OCI-LY1 (cell line): ENCODE measurements at regions not wholly inside any gene's neighbourhood (a gene's known extent, or its start where the extent isn't known, plus 50 kb on each side); places are given as distances from the start of the nearest gene placed in this dataset.

Source experiments
- H2AFZ ChIP-seq: fragments of 200-600 bp; sonication (generic), shearing (Covaris generic); 2 replicates; pipeline ENCODE4 v1.6.0; 2014; ENCODE audit warnings: antibody characterized with exemption, mild to moderate bottlenecking, low read length
- H3F3A ChIP-seq: fragments of 200-600 bp; sonication (generic), shearing (Covaris generic); 2 replicates; pipeline ENCODE4 v1.6.0; 2014; ENCODE audit warnings: mild to moderate bottlenecking, antibody characterized with exemption, low read length, moderate library complexity; ENCODE audit not compliant: insufficient read depth
- H3K27ac ChIP-seq: fragments of 200-600 bp; sonication (generic); 2 replicates; pipeline ENCODE4 v1.5.1; 2014; ENCODE audit warnings: low read length, mixed run types, mild to moderate bottlenecking, low read depth; ENCODE audit not compliant: poor library complexity, severe bottlenecking
- H3K27me3 ChIP-seq: fragments of 200-600 bp; sonication (generic); 2 replicates; pipeline ENCODE4 v1.6.0; 2014; ENCODE audit warnings: antibody characterized with exemption, mild to moderate bottlenecking, low read length, moderate library complexity; ENCODE audit not compliant: insufficient read depth
- H3K36me3 ChIP-seq: fragments of 200-600 bp; sonication (generic); 2 replicates; pipeline ENCODE4 v1.6.1; 2014; ENCODE audit warnings: mild to moderate bottlenecking, antibody characterized with exemption, low read length, moderate library complexity, mixed read lengths; ENCODE audit not compliant: insufficient read depth
- H3K4me1 ChIP-seq: fragments of 200-600 bp; sonication (generic); 2 replicates; pipeline ENCODE4 v1.5.1; 2014; ENCODE audit warnings: mild to moderate bottlenecking, low read length, moderate library complexity; ENCODE audit not compliant: insufficient read depth, severe bottlenecking
- H3K4me2 ChIP-seq: fragments of 200-600 bp; sonication (generic), shearing (Covaris generic); 2 replicates; pipeline ENCODE4 v1.6.1; 2014; ENCODE audit warnings: low read length
- H3K4me3 ChIP-seq: fragments of 200-600 bp; sonication (generic); 2 replicates; pipeline ENCODE4 v1.5.1; 2014; ENCODE audit warnings: low read length, low read depth, mild to moderate bottlenecking, mixed read lengths; ENCODE audit not compliant: poor library complexity, severe bottlenecking
- H3K79me2 ChIP-seq: fragments of 200-600 bp; shearing (Covaris generic); 2 replicates; pipeline ENCODE4 v1.6.1; 2016; ENCODE audit warnings: mixed run types, low read length, mixed read lengths; ENCODE audit not compliant: insufficient read depth
- H3K9ac ChIP-seq: fragments of 200-600 bp; sonication (generic), shearing (Covaris generic); 2 replicates; pipeline ENCODE4 v1.6.1; 2014; ENCODE audit warnings: mild to moderate bottlenecking, low read length, mixed read lengths
- H3K9me2 ChIP-seq: fragments of 200-600 bp; sonication (generic), shearing (Covaris generic); 2 replicates; pipeline ENCODE4 v1.6.1; 2014; ENCODE audit warnings: low read depth, mild to moderate bottlenecking, low read length, mixed read lengths
- H3K9me3 ChIP-seq: fragments of 200-600 bp; shearing (Covaris generic); 2 replicates; pipeline ENCODE4 v1.6.1; 2014; ENCODE audit warnings: low read length, mixed read lengths
- H4K20me1 ChIP-seq: fragments of 200-600 bp; sonication (generic), shearing (Covaris generic); 2 replicates; pipeline ENCODE4 v1.6.0; 2016; ENCODE audit warnings: mild to moderate bottlenecking, low read length; ENCODE audit not compliant: insufficient read depth
- EZH2 ChIP-seq: fragments of 200-600 bp; sonication (generic), shearing (Covaris generic); IDR thresholded peaks from 2 replicates; pipeline ENCODE4 v1.8.0; 2017; ENCODE audit warnings: borderline replicate concordance, mixed run types, mild to moderate bottlenecking, antibody characterized with exemption, low read length, moderate library complexity, mixed read lengths
- TF ChIP-seq, protein P1 (sequence below): fragments of 200-600 bp; sonication (generic), shearing (Covaris generic); IDR thresholded peaks from 2 replicates; pipeline ENCODE4 v1.5.1; 2017; ENCODE audit warnings: mild to moderate bottlenecking, antibody characterized with exemption, low read length, moderate library complexity, mixed read lengths

DNA sequence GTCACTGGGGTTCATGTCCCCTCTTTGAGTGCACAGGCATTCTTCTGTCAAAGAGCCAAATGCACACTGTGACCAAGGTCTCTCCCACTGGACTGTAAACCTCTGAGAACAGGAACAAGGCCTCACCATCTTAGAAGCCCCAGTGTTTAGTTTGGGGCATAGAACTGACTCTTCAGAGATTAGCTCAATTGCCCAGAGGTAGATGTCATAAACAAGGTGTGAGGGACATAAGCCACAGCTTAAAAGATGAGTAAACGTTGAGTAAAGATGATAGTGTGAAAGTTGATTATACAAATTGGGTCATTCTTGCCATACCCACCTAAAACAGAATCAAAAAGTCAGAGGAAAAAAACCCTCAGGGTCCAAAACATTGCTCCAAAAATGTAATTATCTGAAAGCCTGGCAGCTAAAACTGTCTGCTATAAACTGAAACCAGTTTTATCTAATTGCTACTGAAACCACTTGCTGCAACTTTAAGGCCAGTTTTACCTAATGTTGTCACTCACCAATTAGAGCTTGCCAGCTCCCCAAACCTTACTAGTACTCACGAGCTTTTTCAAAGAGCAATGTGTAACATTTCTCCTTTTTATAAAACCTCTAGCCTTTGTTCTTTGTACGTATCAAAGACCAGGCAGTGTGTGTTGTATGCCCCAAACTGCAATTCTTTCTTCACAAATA lies 415.2 kb downstream of the RAP2B start:
- Histone ChIP-seq H3K27ac (no peak overlapping the region), H3F3A (no peaks in the 10 kb centered on the region), H3K4me3 (no peak overlapping the region), H3K9me3 (no peaks in the 10 kb centered on the region), H3K27me3 (no peaks in the 10 kb centered on the region), H3K79me2 (no peaks in the 10 kb centered on the region), H2AFZ (no peak overlapping the region), H4K20me1 (no peaks in the 10 kb centered on the region), H3K36me3 (no peaks in the 10 kb centered on the region), H3K4me1 (no peaks in the 10 kb centered on the region), H3K9me2 (no peaks in the 10 kb centered on the region), H3K4me2 (no peak overlapping the region), H3K9ac (no peak overlapping the region)
- TF ChIP-seq EZH2, result no peak
- TF ChIP-seq, protein P1, sequence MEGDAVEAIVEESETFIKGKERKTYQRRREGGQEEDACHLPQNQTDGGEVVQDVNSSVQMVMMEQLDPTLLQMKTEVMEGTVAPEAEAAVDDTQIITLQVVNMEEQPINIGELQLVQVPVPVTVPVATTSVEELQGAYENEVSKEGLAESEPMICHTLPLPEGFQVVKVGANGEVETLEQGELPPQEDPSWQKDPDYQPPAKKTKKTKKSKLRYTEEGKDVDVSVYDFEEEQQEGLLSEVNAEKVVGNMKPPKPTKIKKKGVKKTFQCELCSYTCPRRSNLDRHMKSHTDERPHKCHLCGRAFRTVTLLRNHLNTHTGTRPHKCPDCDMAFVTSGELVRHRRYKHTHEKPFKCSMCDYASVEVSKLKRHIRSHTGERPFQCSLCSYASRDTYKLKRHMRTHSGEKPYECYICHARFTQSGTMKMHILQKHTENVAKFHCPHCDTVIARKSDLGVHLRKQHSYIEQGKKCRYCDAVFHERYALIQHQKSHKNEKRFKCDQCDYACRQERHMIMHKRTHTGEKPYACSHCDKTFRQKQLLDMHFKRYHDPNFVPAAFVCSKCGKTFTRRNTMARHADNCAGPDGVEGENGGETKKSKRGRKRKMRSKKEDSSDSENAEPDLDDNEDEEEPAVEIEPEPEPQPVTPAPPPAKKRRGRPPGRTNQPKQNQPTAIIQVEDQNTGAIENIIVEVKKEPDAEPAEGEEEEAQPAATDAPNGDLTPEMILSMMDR, result no peak

DNA sequence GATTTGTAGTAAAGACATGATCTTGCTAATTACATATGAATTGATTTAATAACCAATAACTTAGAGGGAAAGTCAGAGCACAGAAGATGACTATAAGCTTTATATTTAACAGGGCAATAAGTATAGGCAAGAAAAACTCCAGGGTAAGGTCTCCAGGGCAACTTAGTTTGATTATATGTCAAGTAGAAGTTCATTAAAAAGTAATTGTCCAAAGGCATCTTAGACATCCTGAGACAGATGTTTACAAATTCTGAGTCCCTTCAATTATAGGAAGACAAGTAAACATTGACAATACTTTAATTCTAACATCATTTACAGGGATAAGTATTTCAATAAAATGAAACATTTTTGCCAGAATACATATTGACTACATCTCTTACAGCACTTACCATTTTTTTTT lies 416.0 kb downstream of the RAP2B start:
- no peak for TF ChIP-seq EZH2
- TF ChIP-seq, protein P1, result no peak
- no peak overlapping the region for H3K4me2 ChIP-seq
- no peaks in the 10 kb centered on the region for H3K36me3 ChIP-seq

DNA sequence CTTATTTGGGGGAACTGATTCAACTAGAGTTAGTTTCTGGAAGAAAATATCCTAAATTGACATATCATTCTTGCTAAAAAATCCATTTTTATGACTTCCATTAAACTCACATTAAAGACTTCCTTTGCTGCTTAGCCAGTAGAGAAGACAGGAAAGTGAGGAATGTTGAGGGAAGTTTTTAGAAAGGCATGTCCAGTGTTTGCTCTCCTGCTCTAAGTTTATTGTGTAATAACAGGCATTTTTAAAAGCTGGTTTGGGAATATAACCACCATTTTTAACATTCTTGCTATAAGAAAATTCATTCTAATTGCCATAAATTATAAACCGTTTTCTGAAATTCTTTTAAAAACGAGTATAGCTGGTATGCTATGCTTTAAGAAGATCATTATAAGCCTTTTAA lies 428.0 kb downstream of the RAP2B start:
- H3K4me2 ChIP-seq, result no peak overlapping the region
- no peak overlapping the region for H3K4me3 ChIP-seq

More for the DNA sequence above, 416.0 kb downstream of the RAP2B start:
- no peak overlapping the region for H3K4me3 ChIP-seq
- no peaks in the 10 kb centered on the region for H3K4me1 ChIP-seq
- no peaks in the 10 kb centered on the region for H3K79me2 ChIP-seq
- H2AFZ ChIP-seq, result no peak overlapping the region
- no peaks in the 10 kb centered on the region for H4K20me1 ChIP-seq
- no peaks in the 10 kb centered on the region for H3K9me3 ChIP-seq
- H3K9ac ChIP-seq, result no peak overlapping the region
- H3F3A ChIP-seq, result no peaks in the 10 kb centered on the region
- no peak overlapping the region for H3K27ac ChIP-seq
- H3K9me2 ChIP-seq, result no peaks in the 10 kb centered on the region
- no peaks in the 10 kb centered on the region for H3K27me3 ChIP-seq

More for the DNA sequence above, 428.0 kb downstream of the RAP2B start:
- no peaks in the 10 kb centered on the region for H3K27me3 ChIP-seq
- no peaks in the 10 kb centered on the region for H3K4me1 ChIP-seq
- no peak overlapping the region for H2AFZ ChIP-seq
- no peaks in the 10 kb centered on the region for H3K9me2 ChIP-seq
- H3K79me2 ChIP-seq, result no peaks in the 10 kb centered on the region
- no peaks in the 10 kb centered on the region for H4K20me1 ChIP-seq
- no peak overlapping the region for H3K27ac ChIP-seq
- TF ChIP-seq, protein P1, result no peak
- TF ChIP-seq EZH2, result no peak
- no peaks in the 10 kb centered on the region for H3K9me3 ChIP-seq
- no peak overlapping the region for H3K9ac ChIP-seq
- no peaks in the 10 kb centered on the region for H3K36me3 ChIP-seq
- H3F3A ChIP-seq, result no peaks in the 10 kb centered on the region
